ENCODE measurements at regions not wholly inside any gene's neighbourhood (a gene's known extent, or its start where the extent isn't known, plus 50 kb on each side); places are given as distances from the start of the nearest gene placed in this dataset.

DNA sequence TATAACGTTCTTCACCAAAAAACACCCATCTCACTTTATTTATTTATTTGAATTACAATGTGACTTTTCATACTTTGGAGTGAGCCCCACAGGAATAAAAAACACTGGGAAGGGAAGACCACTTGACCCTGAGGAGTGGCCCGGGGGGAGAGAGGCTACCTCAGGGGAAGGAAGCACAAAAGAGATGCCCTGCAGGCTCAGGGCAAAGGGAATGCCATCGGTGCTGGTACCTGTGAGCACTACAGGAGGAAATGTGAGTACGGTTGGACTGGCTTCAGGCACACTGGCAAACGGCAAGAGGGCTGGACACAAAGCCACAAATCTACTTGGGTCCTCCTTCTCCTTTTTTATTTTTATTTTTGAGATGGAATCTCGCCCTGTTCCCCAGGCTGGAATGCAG lies 363.9 kb upstream of the KLF4 start:
- Histone ChIP-seq H3K27ac (ENCODE audit: low read depth in 1 of 2, low read length in 2 of 2) (no peak overlapping the region), H3K79me2 (ENCODE audit: insufficient read depth, low read length) (no peaks in the 10 kb centered on the region), H3K4me2 (replicated peaks; ENCODE audit: extremely low read depth, low read length, poor library complexity, severe bottlenecking) (no peak overlapping the region), H4K20me1 (ENCODE audit: insufficient read depth, low read length) (no peaks in the 10 kb centered on the region), H3K4me3 (replicated peaks in 1 of 3; ENCODE audit: low read depth in 2 of 3, low read length in 3 of 3) (no peak overlapping the region), H3K27me3 (ENCODE audit: control insufficient read depth in 2 of 2, insufficient read depth in 2 of 2, low read length in 2 of 2) (no peaks in the 10 kb centered on the region), H3K4me1 (ENCODE audit: control insufficient read depth in 1 of 2, insufficient read depth in 2 of 2, low read length in 2 of 2) (peaks cover 18 to 36% of the 10 kb centered on the region in 2 donors), H2AFZ (ENCODE audit: insufficient read depth, low read depth, low read length, poor library complexity, severe bottlenecking) (no peak overlapping the region), H3K9me3 (replicated peaks in 1 of 2; ENCODE audit: control insufficient read depth in 1 of 2, insufficient read depth in 1 of 2, low read length in 2 of 2) (peaks cover 15 to 16% of the 10 kb centered on the region in 2 donors), H3K9ac (ENCODE audit: insufficient read depth, low read length, poor library complexity, severe bottlenecking) (no peak overlapping the region), H3K36me3 (replicated peaks in 1 of 2; ENCODE audit: control insufficient read depth in 1 of 2, insufficient read depth in 2 of 2, low read length in 2 of 2) (no peaks in the 10 kb centered on the region)
- H3K4me3 Mint-ChIP-seq = no peak overlapping the region
- intact Hi-C loops (cut with micrococcal nuclease) = no loop called here
- H3K36me3 Mint-ChIP-seq = peaks cover 0 to 2% of the 10 kb centered on the region in 2 donors
- peaks cover 2 to 25% (median 9%) of the 10 kb centered on the region in 7 donors for H3K9me3 Mint-ChIP-seq
- peaks cover 31% of the 10 kb centered on the region for H3K4me1 Mint-ChIP-seq
- peaks cover 0 to 1% (median 0%) of the 10 kb centered on the region in 3 donors for H3K27me3 Mint-ChIP-seq (ENCODE audit: low read depth in 3 of 3)
- WGBS (ENCODE audit: insufficient coverage) = 100% methylated on average over 2 of the region's 6 CpGs
- no peak for DNase-seq
- TF ChIP-seq, protein P1, sequence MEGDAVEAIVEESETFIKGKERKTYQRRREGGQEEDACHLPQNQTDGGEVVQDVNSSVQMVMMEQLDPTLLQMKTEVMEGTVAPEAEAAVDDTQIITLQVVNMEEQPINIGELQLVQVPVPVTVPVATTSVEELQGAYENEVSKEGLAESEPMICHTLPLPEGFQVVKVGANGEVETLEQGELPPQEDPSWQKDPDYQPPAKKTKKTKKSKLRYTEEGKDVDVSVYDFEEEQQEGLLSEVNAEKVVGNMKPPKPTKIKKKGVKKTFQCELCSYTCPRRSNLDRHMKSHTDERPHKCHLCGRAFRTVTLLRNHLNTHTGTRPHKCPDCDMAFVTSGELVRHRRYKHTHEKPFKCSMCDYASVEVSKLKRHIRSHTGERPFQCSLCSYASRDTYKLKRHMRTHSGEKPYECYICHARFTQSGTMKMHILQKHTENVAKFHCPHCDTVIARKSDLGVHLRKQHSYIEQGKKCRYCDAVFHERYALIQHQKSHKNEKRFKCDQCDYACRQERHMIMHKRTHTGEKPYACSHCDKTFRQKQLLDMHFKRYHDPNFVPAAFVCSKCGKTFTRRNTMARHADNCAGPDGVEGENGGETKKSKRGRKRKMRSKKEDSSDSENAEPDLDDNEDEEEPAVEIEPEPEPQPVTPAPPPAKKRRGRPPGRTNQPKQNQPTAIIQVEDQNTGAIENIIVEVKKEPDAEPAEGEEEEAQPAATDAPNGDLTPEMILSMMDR (IDR thresholded peaks at IDR 0.05) = no peak
- H3K27ac Mint-ChIP-seq = no peak overlapping the region

DNA sequence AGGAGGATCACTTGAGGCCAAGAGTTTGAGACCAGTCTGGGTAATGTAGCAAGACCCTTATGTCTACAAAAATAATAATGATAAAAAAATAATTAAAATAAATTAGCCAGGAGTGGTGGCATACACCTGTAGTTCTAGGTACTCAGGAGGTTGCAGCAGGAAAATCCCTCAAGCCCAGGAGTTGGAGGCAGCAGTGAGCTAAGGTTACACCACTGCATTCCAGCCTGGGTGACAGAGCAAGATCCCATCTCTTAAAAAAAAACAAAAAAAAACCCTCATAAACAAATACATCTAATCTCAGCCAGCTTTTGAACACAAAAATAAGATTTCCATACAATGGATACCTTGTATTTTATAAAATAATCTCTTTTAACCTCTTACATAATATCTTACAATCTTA lies 363.3 kb upstream of the KLF4 start:
- Mint-ChIP-seq H3K36me3 (peaks cover 0 to 2% of the 10 kb centered on the region in 2 donors), H3K9me3 (peaks cover 2 to 25% (median 9%) of the 10 kb centered on the region in 7 donors), H3K27me3 (ENCODE audit: low read depth in 3 of 3) (peaks cover 0 to 1% (median 0%) of the 10 kb centered on the region in 3 donors), H3K27ac (no peak overlapping the region), H3K4me3 (no peak overlapping the region), H3K4me1 (peaks cover 37% of the 10 kb centered on the region)
- H3K27me3 ChIP-seq (ENCODE audit: control insufficient read depth in 2 of 2, insufficient read depth in 2 of 2, low read length in 2 of 2) = no peaks in the 10 kb centered on the region
- no peaks in the 10 kb centered on the region for H3K79me2 ChIP-seq (ENCODE audit: insufficient read depth, low read length)
- H3K9me3 ChIP-seq (replicated peaks in 1 of 2; ENCODE audit: control insufficient read depth in 1 of 2, insufficient read depth in 1 of 2, low read length in 2 of 2) = peaks cover 15 to 16% of the 10 kb centered on the region in 2 donors
- no peak overlapping the region for H2AFZ ChIP-seq (ENCODE audit: insufficient read depth, low read depth, low read length, poor library complexity, severe bottlenecking)
- H3K4me3 ChIP-seq (replicated peaks in 1 of 3; ENCODE audit: low read depth in 2 of 3, low read length in 3 of 3) = no peak overlapping the region
- TF ChIP-seq, protein P1 (IDR thresholded peaks at IDR 0.05) = no peak
- intact Hi-C loops (cut with micrococcal nuclease) = no loop called here
- H3K27ac ChIP-seq (ENCODE audit: low read depth in 1 of 2, low read length in 2 of 2) = no peak overlapping the region
- no peak overlapping the region for H3K9ac ChIP-seq (ENCODE audit: insufficient read depth, low read length, poor library complexity, severe bottlenecking)
- H3K36me3 ChIP-seq (replicated peaks in 1 of 2; ENCODE audit: control insufficient read depth in 1 of 2, insufficient read depth in 2 of 2, low read length in 2 of 2) = no peaks in the 10 kb centered on the region
- no peaks in the 10 kb centered on the region for H4K20me1 ChIP-seq (ENCODE audit: insufficient read depth, low read length)
- no peak overlapping the region for H3K4me2 ChIP-seq (replicated peaks; ENCODE audit: extremely low read depth, low read length, poor library complexity, severe bottlenecking)
- peaks cover 24 to 42% of the 10 kb centered on the region in 2 donors for H3K4me1 ChIP-seq (ENCODE audit: control insufficient read depth in 1 of 2, insufficient read depth in 2 of 2, low read length in 2 of 2)
- no peak for DNase-seq

Data from CD14-positive monocyte (primary cell).